Spleen (tissue), 11 donors: ENCODE measurements at regions not wholly inside any gene's neighbourhood (a gene's known extent, or its start where the extent isn't known, plus 50 kb on each side); places are given as distances from the start of the nearest gene placed in this dataset.

Experiments used
- DNase-seq: peaks from one replicate; pipeline ENCODE4 v3.0.0-alpha.2; 2020
- H3K27ac ChIP-seq, 8 donors: fragments of 200-600 bp; sonication (generic) in 7 of 8; 1 replicate in 4 of 8; 2 replicates in 4 of 8; pipeline versions ENCODE4 v1.5.0 to v1.8.0; 2016 to 2021; ENCODE audit warnings: inconsistent platforms in 4 of 8, mild to moderate bottlenecking in 4 of 8, moderate library complexity in 1 of 8
- H3K27me3 ChIP-seq, 7 donors: fragments of 200-600 bp; sonication (generic) in 6 of 7; replicated peaks in 1 of 7; 1 replicate in 4 of 7; 2 replicates in 3 of 7; pipeline versions ENCODE4 v1.5.0 to v1.8.0; 2016 to 2021; ENCODE audit warnings: inconsistent platforms in 3 of 7, mild to moderate bottlenecking in 1 of 7
- H3K36me3 ChIP-seq, 6 donors: fragments of 200-600 bp; sonication (generic) in 5 of 6; 1 replicate in 4 of 6; 2 replicates in 2 of 6; pipeline versions ENCODE4 v1.5.0 to v1.8.0; 2016 to 2021; ENCODE audit warnings: inconsistent platforms in 2 of 6
- H3K4me1 ChIP-seq, 6 donors: fragments of 200-600 bp; sonication (generic) in 5 of 6; 1 replicate in 3 of 6; 2 replicates in 3 of 6; pipeline versions ENCODE4 v1.5.0 to v1.8.0; 2016 to 2021; ENCODE audit warnings: inconsistent platforms in 3 of 6
- H3K4me3 ChIP-seq, 8 donors: fragments of 200-600 bp; sonication (generic) in 7 of 8; 1 replicate in 4 of 8; 2 replicates in 4 of 8; pipeline versions ENCODE4 v1.5.0 to v1.8.0; 2016 to 2021; ENCODE audit warnings: inconsistent platforms in 4 of 8, mild to moderate bottlenecking in 4 of 8, moderate library complexity in 2 of 8
- H3K9me3 ChIP-seq, 8 donors: fragments of 200-600 bp; sonication (generic) in 7 of 8; 1 replicate in 4 of 8; 2 replicates in 4 of 8; pipeline versions ENCODE4 v1.5.0 to v1.8.0; 2016 to 2021; ENCODE audit warnings: inconsistent platforms in 4 of 8
- CTCF ChIP-seq, 11 experiments: fragments of 200-600 bp in 7 of 11; fragments of 450-650 bp in 4 of 11; sonication (generic) in 4 of 11; IDR thresholded peaks in 8 of 11; conservative IDR thresholded peaks in 3 of 11; 1 replicate in 7 of 11; 2 replicates in 4 of 11; pipeline versions ENCODE4 v1.4.0 to v1.8.0; 2016 to 2021; ENCODE audit warnings: antibody characterized with exemption in 11 of 11, inconsistent platforms in 4 of 11, mild to moderate bottlenecking in 1 of 11
- POLR2A ChIP-seq, 3 donors: fragments of 450-650 bp; IDR thresholded peaks; one replicate each; pipeline ENCODE4 v1.5.1; 2017; ENCODE audit warnings: antibody characterized with exemption in 3 of 3, mild to moderate bottlenecking in 1 of 3
- POLR2AphosphoS5 ChIP-seq, 3 donors: sonication (generic); formaldehyde crosslinking; IDR thresholded peaks; one replicate each; pipeline ENCODE4 v1.5.1; 2017; ENCODE audit warnings: antibody characterized with exemption in 3 of 3
- WGBS, 5 donors: extraction: QIAGEN DNeasy Blood & Tissue Kit in 3 of 5; methylation state at CpG; one replicate each; pipeline versions ENCODE4 v1.1.5 to v1.1.7; 2013 to 2018; 5-methylcytosine and 5-hydroxymethylcytosine counted together
- intact Hi-C: fragments of 100-400 bp; cut with DNase I; formaldehyde crosslinking; loops from one replicate; pipeline ENCODE4 v1.15.0; 2023; ENCODE audit warnings: low total_unique reads
- donor health status: healthy with polysubstance abuse.
- donor health status: DM: no; HTN: no; CAD: no; lungs with moderate emphysema.
- donor health status: DM: no; HTN: no; CAD: no.
- donor health status: Bipolar disorder and iron deficiency.
- donor health status: healthy.
- donor health status: DM: no; HTN: no; CAD: no.
- donor health status: DM: yes; HTN: yes; CAD: no.

- peaks cover 0 to 14% (median 0%) of the 10 kb centered on the region in 7 donors for H3K27me3 ChIP-seq
- H3K4me3 ChIP-seq = no peak overlapping the region
- H3K4me1 ChIP-seq = no peaks in the 10 kb centered on the region
- intact Hi-C loops = no loop called here
- DNase-seq = no peak
- no peaks in the 10 kb centered on the region for H3K36me3 ChIP-seq
- no peaks in the 10 kb centered on the region for H3K9me3 ChIP-seq
- WGBS, 5 donors = 66 to 84% (median 75%) methylated on average over 5 to 6 of the region's 6 CpGs
- TF ChIP-seq POLR2AphosphoS5 (IDR thresholded peaks at IDR 0.05) (no peak), CTCF (IDR thresholded peaks at IDR 0.05 in 8 of 11, conservative IDR thresholded peaks at IDR 0.05 in 3 of 11) (no peak), POLR2A (IDR thresholded peaks at IDR 0.05) (no peak)
- no peak overlapping the region for H3K27ac ChIP-seq
Observed at GRCh38 chr1:2914702-2915101, 106.6 kb upstream of the ACTRT2 start.

- intact Hi-C loops = no loop called here
- H3K27me3 ChIP-seq = peaks cover 0 to 28% (median 0%) of the 10 kb centered on the region in 7 donors
- TF ChIP-seq POLR2A (IDR thresholded peaks at IDR 0.05) (no peak), POLR2AphosphoS5 (IDR thresholded peaks at IDR 0.05) (no peak), CTCF (IDR thresholded peaks at IDR 0.05 in 8 of 11, conservative IDR thresholded peaks at IDR 0.05 in 3 of 11) (no peak)
- no peaks in the 10 kb centered on the region for H3K4me1 ChIP-seq
- DNase-seq = no peak
- no peaks in the 10 kb centered on the region for H3K9me3 ChIP-seq
- H3K4me3 ChIP-seq = no peak overlapping the region
- no peaks in the 10 kb centered on the region for H3K36me3 ChIP-seq
- no peak overlapping the region for H3K27ac ChIP-seq
- 94 to 100% (median 96%) methylated on average over 3 of the region's 3 CpGs for WGBS, 5 donors
Observed at GRCh38 chr1:2916153-2916552, 105.1 kb upstream of the ACTRT2 start.

DNA sequence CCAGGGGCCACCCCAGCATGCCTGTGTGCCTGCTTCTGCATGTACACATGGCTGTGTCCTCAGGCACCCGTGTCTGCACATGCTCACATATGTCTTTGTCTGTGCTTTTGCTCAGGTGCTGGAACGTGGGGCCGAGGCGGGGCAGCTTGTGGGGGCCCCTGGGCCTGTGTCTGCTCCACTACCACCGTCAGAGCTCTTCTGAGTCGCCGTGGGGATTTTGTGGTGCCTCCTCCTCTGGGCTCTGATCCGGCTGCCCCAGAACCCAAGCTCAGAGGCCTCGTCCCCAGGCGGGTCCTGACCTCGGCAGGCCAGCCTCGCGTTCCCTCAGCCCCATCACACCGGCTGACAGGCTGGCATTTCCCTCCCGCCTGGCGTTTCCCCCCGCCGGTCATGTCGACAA, 104.6 kb upstream of the ACTRT2 start:
- 73 to 81% (median 75%) methylated on average over 16 to 19 of the region's 19 CpGs for WGBS, 5 donors
- Histone ChIP-seq H3K27ac (no peak overlapping the region), H3K36me3 (no peaks in the 10 kb centered on the region), H3K27me3 (peaks cover 0 to 31% (median 0%) of the 10 kb centered on the region in 7 donors), H3K4me3 (no peak overlapping the region), H3K9me3 (no peaks in the 10 kb centered on the region), H3K4me1 (no peaks in the 10 kb centered on the region)
- intact Hi-C loops = no loop called here
- no peak for DNase-seq
- no peak for TF ChIP-seq CTCF (IDR thresholded peaks at IDR 0.05 in 8 of 11, conservative IDR thresholded peaks at IDR 0.05 in 3 of 11)
- TF ChIP-seq POLR2AphosphoS5 (IDR thresholded peaks at IDR 0.05) = no peak
- TF ChIP-seq POLR2A (IDR thresholded peaks at IDR 0.05) = no peak

GRCh38 chr1:2917284-2917683, 104.0 kb upstream of the ACTRT2 start:
- no peak overlapping the region for H3K27ac ChIP-seq
- no peak overlapping the region for H3K4me3 ChIP-seq
- intact Hi-C loops = no loop called here
- DNase-seq = no peak
- H3K4me1 ChIP-seq = peaks cover 0 to 4% (median 0%) of the 10 kb centered on the region in 6 donors
- H3K9me3 ChIP-seq = no peaks in the 10 kb centered on the region
- H3K27me3 ChIP-seq = peaks cover 0 to 37% (median 0%) of the 10 kb centered on the region in 7 donors
- TF ChIP-seq POLR2AphosphoS5 (IDR thresholded peaks at IDR 0.05) (no peak), POLR2A (IDR thresholded peaks at IDR 0.05) (no peak), CTCF (IDR thresholded peaks at IDR 0.05 in 8 of 11, conservative IDR thresholded peaks at IDR 0.05 in 3 of 11) (no peak)
- WGBS, 5 donors = 84 to 90% (median 88%) methylated on average over 17 of the region's 17 CpGs
- H3K36me3 ChIP-seq = no peaks in the 10 kb centered on the region
